GM12878 (cell line): ENCODE measurements at regions not wholly inside any gene's neighbourhood (a gene's known extent, or its start where the extent isn't known, plus 50 kb on each side); places are given as distances from the start of the nearest gene placed in this dataset.

ENCODE experiments used
- ATF3 ChIP-seq: IDR thresholded peaks from 2 replicates; pipeline ENCODE4 v1.6.1; 2011; ENCODE audit warnings: low read depth, mild to moderate bottlenecking, low read length, moderate library complexity, borderline replicate concordance; ENCODE audit errors: extremely low read depth
- CHD2 ChIP-seq: IDR thresholded peaks from 2 replicates; pipeline ENCODE4 v1.6.1; 2011; ENCODE audit warnings: low read depth, low read length, improper control_type of control experiment, borderline replicate concordance
- CTCF ChIP-seq, 3 experiments: IDR thresholded peaks in 2 of 3; conservative IDR thresholded peaks in 1 of 3; 2 replicates each; pipeline ENCODE4 v1.5.1; 2011; ENCODE audit warnings: low read depth in 3 of 3, low read length in 3 of 3, mild to moderate bottlenecking in 3 of 3, control low read depth in 2 of 3, moderate library complexity in 2 of 3, inconsistent platforms in 1 of 3, mixed read lengths in 1 of 3; ENCODE audit not compliant: control insufficient read depth in 2 of 3, insufficient read depth in 1 of 3; ENCODE audit errors: extremely low read depth in 1 of 3
- LARP7 ChIP-seq: fragments of 450-650 bp; IDR thresholded peaks from 2 replicates; pipeline ENCODE4 v1.6.1; 2017; ENCODE audit warnings: mild to moderate bottlenecking
- RB1 ChIP-seq: fragments of 450-650 bp; formaldehyde crosslinking; IDR thresholded peaks from 2 replicates; pipeline ENCODE4 v1.6.1; 2017; ENCODE audit warnings: mild to moderate bottlenecking, borderline replicate concordance

GRCh38 chr12:124149287-124149686 lies 145.6 kb upstream of the RFLNA start:
- no peak for TF ChIP-seq CHD2
- no peak for TF ChIP-seq CTCF (IDR thresholded peaks at IDR 0.05 in 2 of 3, conservative IDR thresholded peaks at IDR 0.05 in 1 of 3; ENCODE audit: control insufficient read depth in 2 of 3, extremely low read depth in 1 of 3, insufficient read depth in 1 of 3, low read depth in 3 of 3, low read length in 3 of 3)
- no peak for TF ChIP-seq ATF3
- TF ChIP-seq LARP7: no peak
- no peak for TF ChIP-seq RB1
